HCT116 (cell line): ENCODE measurements at regions not wholly inside any gene's neighbourhood (a gene's known extent, or its start where the extent isn't known, plus 50 kb on each side); places are given as distances from the start of the nearest gene placed in this dataset.

Experiments
- CTCF ChIP-seq, 3 experiments: fragments of 200-600 bp in 1 of 3; sonication (generic) in 1 of 3; IDR thresholded peaks in 2 of 3; conservative IDR thresholded peaks in 1 of 3; 2 replicates each; pipeline ENCODE4 v1.5.1; 2012 to 2017; ENCODE audit warnings: low read depth in 2 of 3, low read length in 2 of 3, antibody characterized with exemption in 1 of 3, borderline replicate concordance in 1 of 3, control low read depth in 1 of 3, mild to moderate bottlenecking in 1 of 3, mixed read lengths in 1 of 3, mixed run types in 1 of 3, moderate library complexity in 1 of 3; ENCODE audit not compliant: insufficient read depth in 1 of 3
- EGR1 ChIP-seq: IDR thresholded peaks from 2 replicates; pipeline ENCODE4 v1.6.1; 2012; ENCODE audit warnings: low read depth
- ELF1 ChIP-seq: IDR thresholded peaks from 2 replicates; pipeline ENCODE4 v1.6.1; 2012; ENCODE audit warnings: low read depth, borderline replicate concordance
- EZH2 ChIP-seq: fragments of 200-600 bp; sonication (generic); IDR thresholded peaks from 2 replicates; pipeline ENCODE4 v1.6.1; 2017; ENCODE audit warnings: antibody characterized with exemption, mixed run types
- EZH2phosphoT487 ChIP-seq: fragments of 200-600 bp; IDR thresholded peaks from 2 replicates; pipeline ENCODE4 v1.6.1; 2018; ENCODE audit warnings: antibody characterized with exemption, borderline replicate concordance
- JUND ChIP-seq: IDR thresholded peaks from 2 replicates; pipeline ENCODE4 v1.6.1; 2012
- MAX ChIP-seq: IDR thresholded peaks from 2 replicates; pipeline ENCODE4 v1.6.1; 2012
- POLR2A ChIP-seq: IDR thresholded peaks from 2 replicates; pipeline ENCODE4 v1.7.0; 2011; ENCODE audit warnings: borderline replicate concordance; ENCODE audit not compliant: insufficient read depth, insufficient read length; ENCODE audit errors: extremely low read depth
- POLR2AphosphoS5 ChIP-seq: IDR thresholded peaks from 2 replicates; pipeline ENCODE4 v1.6.1; 2011; ENCODE audit warnings: mild to moderate bottlenecking, low read depth, low read length, moderate library complexity
- RAD21 ChIP-seq: IDR thresholded peaks from 2 replicates; pipeline ENCODE4 v1.6.1; 2012; ENCODE audit warnings: low read depth, mild to moderate bottlenecking
- REST ChIP-seq: IDR thresholded peaks from 2 replicates; pipeline ENCODE4 v1.6.1; 2012; ENCODE audit warnings: low read depth
- SP1 ChIP-seq: IDR thresholded peaks from 2 replicates; pipeline ENCODE4 v1.6.1; 2012; ENCODE audit warnings: low read depth
- ZBTB33 ChIP-seq: IDR thresholded peaks from 2 replicates; pipeline ENCODE4 v1.6.1; 2011; ENCODE audit warnings: mild to moderate bottlenecking, low read length, moderate library complexity; ENCODE audit not compliant: insufficient replicate concordance; ENCODE audit errors: extremely low read depth

- TF ChIP-seq EZH2, result no peak
- no peak for TF ChIP-seq RAD21
- TF ChIP-seq REST, result no peak
- TF ChIP-seq EGR1, result no peak
- no peak for TF ChIP-seq MAX
- no peak for TF ChIP-seq CTCF (IDR thresholded peaks at IDR 0.05 in 2 of 3, conservative IDR thresholded peaks at IDR 0.05 in 1 of 3; ENCODE audit: borderline replicate concordance in 1 of 3, insufficient read depth in 1 of 3, low read depth in 2 of 3, low read length in 2 of 3)
- TF ChIP-seq POLR2AphosphoS5, result no peak
- TF ChIP-seq EZH2phosphoT487, result no peak
- TF ChIP-seq ELF1, result no peak
- TF ChIP-seq ZBTB33, result no peak
- no peak for TF ChIP-seq POLR2A
- no peak for TF ChIP-seq SP1
- no peak for TF ChIP-seq JUND
Observed at GRCh38 chr2:186365406-186365805, 120.7 kb upstream of the ZC3H15 start.
